ENCODE measurements at regions not wholly inside any gene's neighbourhood (a gene's known extent, or its start where the extent isn't known, plus 50 kb on each side); places are given as distances from the start of the nearest gene placed in this dataset.

DNA sequence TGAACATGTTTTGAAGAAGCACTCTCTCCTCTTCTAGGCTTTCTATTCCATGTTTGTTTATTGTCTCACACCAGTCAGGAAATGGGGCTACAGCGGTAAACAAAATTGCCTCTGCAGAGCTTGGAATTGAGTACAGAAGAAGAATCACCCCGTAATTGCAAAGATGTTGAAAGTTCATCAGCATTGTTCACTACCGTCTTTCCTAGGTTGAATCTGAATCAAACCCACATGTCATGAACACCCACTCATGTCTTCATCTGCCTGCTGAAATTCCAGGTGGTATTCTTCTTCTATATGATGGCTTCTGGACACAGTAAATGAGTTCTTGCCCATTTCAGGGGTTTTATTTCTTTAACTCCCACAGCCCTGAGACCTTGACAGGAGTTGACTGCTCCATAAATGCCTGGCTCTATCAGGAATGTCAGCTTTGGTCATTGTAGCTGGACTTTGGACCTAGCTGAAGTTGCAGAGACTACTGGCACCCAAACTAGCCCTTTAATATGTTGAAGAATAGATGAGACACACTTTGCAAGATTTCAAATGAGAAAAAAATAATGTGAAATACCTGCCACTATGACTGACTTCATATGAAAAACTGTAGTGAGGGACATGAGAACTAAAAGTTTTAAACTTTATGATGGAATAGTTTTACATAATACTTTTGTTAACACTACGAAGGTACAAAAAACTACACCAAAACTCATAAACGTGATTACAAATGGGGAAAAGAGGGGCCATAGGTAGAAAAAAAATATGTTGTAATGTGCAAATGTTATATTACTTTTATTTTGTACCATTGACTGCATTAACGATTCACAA, 1235.3 kb upstream of the ZEB2 start:
- no peak overlapping the region for H3K4me3 ChIP-seq (replicated peaks in 1 of 2; ENCODE audit: low read depth in 1 of 2, low read length in 2 of 2)
- H2AFZ ChIP-seq (ENCODE audit: low read depth, low read length, poor library complexity, severe bottlenecking), result no peak overlapping the region
- no peaks in the 10 kb centered on the region for H3K27me3 ChIP-seq (ENCODE audit: insufficient read depth, low read length)
- no peak overlapping the region for H3K9ac ChIP-seq (ENCODE audit: low read length)
- ATAC-seq (no peak), DNase-seq (ENCODE audit: low read depth, low spot score) (no peak)
- no peaks in the 10 kb centered on the region for H3K9me3 ChIP-seq (ENCODE audit: control insufficient read depth in 1 of 2, insufficient read depth in 1 of 2, low read depth in 1 of 2, low read length in 2 of 2)
- H3K9me2 ChIP-seq (ENCODE audit: insufficient read depth), result no peaks in the 10 kb centered on the region; the same call in 1 of the 2 replicates
- H3K4me1 ChIP-seq (ENCODE audit: control insufficient read depth in 1 of 2, insufficient read depth in 2 of 2, low read length in 2 of 2), result peaks cover 3 to 5% of the 10 kb centered on the region in 2 experiments; a peak in 3 of 4 replicates
- no peaks in the 10 kb centered on the region for H4K20me1 ChIP-seq (ENCODE audit: insufficient read depth)
- no peaks in the 10 kb centered on the region for H3K79me2 ChIP-seq (ENCODE audit: insufficient read depth, low read length)
- POLR2A ChIA-PET, result no interaction called here
- intact Hi-C loops (cut with micrococcal nuclease), result no loop called here
- no peak overlapping the region for H3K27ac ChIP-seq (ENCODE audit: low read depth, low read length)
- BruUV-seq (replicated peaks), result no TSS peak
- no peak overlapping the region for H3K4me2 ChIP-seq (ENCODE audit: low read length)
- H3K36me3 ChIP-seq (ENCODE audit: control insufficient read depth in 1 of 2, insufficient read depth in 2 of 2, low read length in 2 of 2), result no peaks in the 10 kb centered on the region
- CTCF ChIA-PET, result no interaction called here
- TF ChIP-seq SIN3A (IDR thresholded peaks at IDR 0.05; ENCODE audit: low read depth), result no peak
- no peak for TF ChIP-seq ZFX (IDR thresholded peaks at IDR 0.05)
- TF ChIP-seq POLR2AphosphoS5 (IDR thresholded peaks at IDR 0.05; ENCODE audit: low read depth, low read length), result no peak
- TF ChIP-seq CBX3 (IDR thresholded peaks at IDR 0.05; ENCODE audit: low read depth), result no peak
- TF ChIP-seq, protein P1, sequence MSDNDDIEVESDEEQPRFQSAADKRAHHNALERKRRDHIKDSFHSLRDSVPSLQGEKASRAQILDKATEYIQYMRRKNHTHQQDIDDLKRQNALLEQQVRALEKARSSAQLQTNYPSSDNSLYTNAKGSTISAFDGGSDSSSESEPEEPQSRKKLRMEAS (IDR thresholded peaks at IDR 0.05), result no peak
- TF ChIP-seq, protein P2, sequence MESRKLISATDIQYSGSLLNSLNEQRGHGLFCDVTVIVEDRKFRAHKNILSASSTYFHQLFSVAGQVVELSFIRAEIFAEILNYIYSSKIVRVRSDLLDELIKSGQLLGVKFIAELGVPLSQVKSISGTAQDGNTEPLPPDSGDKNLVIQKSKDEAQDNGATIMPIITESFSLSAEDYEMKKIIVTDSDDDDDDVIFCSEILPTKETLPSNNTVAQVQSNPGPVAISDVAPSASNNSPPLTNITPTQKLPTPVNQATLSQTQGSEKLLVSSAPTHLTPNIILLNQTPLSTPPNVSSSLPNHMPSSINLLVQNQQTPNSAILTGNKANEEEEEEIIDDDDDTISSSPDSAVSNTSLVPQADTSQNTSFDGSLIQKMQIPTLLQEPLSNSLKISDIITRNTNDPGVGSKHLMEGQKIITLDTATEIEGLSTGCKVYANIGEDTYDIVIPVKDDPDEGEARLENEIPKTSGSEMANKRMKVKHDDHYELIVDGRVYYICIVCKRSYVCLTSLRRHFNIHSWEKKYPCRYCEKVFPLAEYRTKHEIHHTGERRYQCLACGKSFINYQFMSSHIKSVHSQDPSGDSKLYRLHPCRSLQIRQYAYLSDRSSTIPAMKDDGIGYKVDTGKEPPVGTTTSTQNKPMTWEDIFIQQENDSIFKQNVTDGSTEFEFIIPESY (IDR thresholded peaks at IDR 0.05; ENCODE audit: extremely low read depth, insufficient replicate concordance, low read length), result no peak
- TF ChIP-seq RAD21 (IDR thresholded peaks at IDR 0.05; ENCODE audit: low read depth), result no peak
- TF ChIP-seq, protein P3, sequence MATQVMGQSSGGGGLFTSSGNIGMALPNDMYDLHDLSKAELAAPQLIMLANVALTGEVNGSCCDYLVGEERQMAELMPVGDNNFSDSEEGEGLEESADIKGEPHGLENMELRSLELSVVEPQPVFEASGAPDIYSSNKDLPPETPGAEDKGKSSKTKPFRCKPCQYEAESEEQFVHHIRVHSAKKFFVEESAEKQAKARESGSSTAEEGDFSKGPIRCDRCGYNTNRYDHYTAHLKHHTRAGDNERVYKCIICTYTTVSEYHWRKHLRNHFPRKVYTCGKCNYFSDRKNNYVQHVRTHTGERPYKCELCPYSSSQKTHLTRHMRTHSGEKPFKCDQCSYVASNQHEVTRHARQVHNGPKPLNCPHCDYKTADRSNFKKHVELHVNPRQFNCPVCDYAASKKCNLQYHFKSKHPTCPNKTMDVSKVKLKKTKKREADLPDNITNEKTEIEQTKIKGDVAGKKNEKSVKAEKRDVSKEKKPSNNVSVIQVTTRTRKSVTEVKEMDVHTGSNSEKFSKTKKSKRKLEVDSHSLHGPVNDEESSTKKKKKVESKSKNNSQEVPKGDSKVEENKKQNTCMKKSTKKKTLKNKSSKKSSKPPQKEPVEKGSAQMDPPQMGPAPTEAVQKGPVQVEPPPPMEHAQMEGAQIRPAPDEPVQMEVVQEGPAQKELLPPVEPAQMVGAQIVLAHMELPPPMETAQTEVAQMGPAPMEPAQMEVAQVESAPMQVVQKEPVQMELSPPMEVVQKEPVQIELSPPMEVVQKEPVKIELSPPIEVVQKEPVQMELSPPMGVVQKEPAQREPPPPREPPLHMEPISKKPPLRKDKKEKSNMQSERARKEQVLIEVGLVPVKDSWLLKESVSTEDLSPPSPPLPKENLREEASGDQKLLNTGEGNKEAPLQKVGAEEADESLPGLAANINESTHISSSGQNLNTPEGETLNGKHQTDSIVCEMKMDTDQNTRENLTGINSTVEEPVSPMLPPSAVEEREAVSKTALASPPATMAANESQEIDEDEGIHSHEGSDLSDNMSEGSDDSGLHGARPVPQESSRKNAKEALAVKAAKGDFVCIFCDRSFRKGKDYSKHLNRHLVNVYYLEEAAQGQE (IDR thresholded peaks at IDR 0.05; ENCODE audit: low read depth), result no peak
- TF ChIP-seq, protein P4, sequence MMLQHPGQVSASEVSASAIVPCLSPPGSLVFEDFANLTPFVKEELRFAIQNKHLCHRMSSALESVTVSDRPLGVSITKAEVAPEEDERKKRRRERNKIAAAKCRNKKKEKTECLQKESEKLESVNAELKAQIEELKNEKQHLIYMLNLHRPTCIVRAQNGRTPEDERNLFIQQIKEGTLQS (IDR thresholded peaks at IDR 0.05), result no peak
- no peak for TF ChIP-seq JUND (IDR thresholded peaks at IDR 0.05)
- RAD21 ChIA-PET (ENCODE audit: low non-redundant PET in 1 of 2, low total read pairs in 2 of 2, uncharacterized antibody in 2 of 2, unreplicated experiment in 2 of 2), result no interaction called here
